DND-41 (cell line): ENCODE measurements at regions not wholly inside any gene's neighbourhood (a gene's known extent, or its start where the extent isn't known, plus 50 kb on each side); places are given as distances from the start of the nearest gene placed in this dataset.

Source experiments
- ATAC-seq: fragments of 200-7000 bp; cut with Tn5 transposase; 3 replicates; pipeline ENCODE4 v1.9.1; 2021; ENCODE audit warnings: low read depth; ENCODE audit not compliant: insufficient read depth
- DNase-seq: peaks from one replicate; pipeline ENCODE4 v3.0.0-alpha.2; 2020
- H2AFZ ChIP-seq: 2 replicates; pipeline ENCODE4 v1.6.0; 2012; ENCODE audit warnings: low read depth, low read length
- H3K27ac ChIP-seq: 2 replicates; pipeline ENCODE4 v1.5.1; 2012; ENCODE audit warnings: low read length, inconsistent platforms
- H3K27me3 ChIP-seq: fragments of 200-600 bp; sonication (generic); 2 replicates; pipeline ENCODE4 v1.6.0; 2012; ENCODE audit warnings: low read length, mild to moderate bottlenecking, inconsistent platforms; ENCODE audit not compliant: insufficient read depth, poor library complexity
- H3K36me3 ChIP-seq: 2 replicates; pipeline ENCODE4 v1.5.1; 2012; ENCODE audit warnings: low read length, inconsistent platforms; ENCODE audit not compliant: insufficient read depth
- H3K4me1 ChIP-seq: 2 replicates; pipeline ENCODE4 v1.5.1; 2012; ENCODE audit warnings: mild to moderate bottlenecking, low read length; ENCODE audit not compliant: insufficient read depth
- H3K4me2 ChIP-seq: 2 replicates; pipeline ENCODE4 v1.6.0; 2012; ENCODE audit warnings: mild to moderate bottlenecking, moderate library complexity, low read length, inconsistent platforms; ENCODE audit not compliant: insufficient read depth
- H3K4me3 ChIP-seq, 2 experiments: fragments of 200-600 bp in 1 of 2; shearing (Covaris generic) in 1 of 2; 2 replicates each; pipeline ENCODE4 v1.5.1; 2012 to 2016; ENCODE audit warnings: inconsistent platforms in 2 of 2, low read length in 2 of 2, mild to moderate bottlenecking in 2 of 2, low read depth in 1 of 2, moderate library complexity in 1 of 2
- H3K79me2 ChIP-seq: 2 replicates; pipeline ENCODE4 v1.6.0; 2012; ENCODE audit warnings: low read length, inconsistent platforms; ENCODE audit not compliant: insufficient read depth
- H3K9ac ChIP-seq: 2 replicates; pipeline ENCODE4 v1.6.0; 2012; ENCODE audit warnings: low read depth, mild to moderate bottlenecking, inconsistent platforms, low read length, moderate library complexity
- H3K9me3 ChIP-seq: 2 replicates; pipeline ENCODE4 v1.5.1; 2012; ENCODE audit warnings: low read length, moderate library complexity, mild to moderate bottlenecking, inconsistent platforms; ENCODE audit not compliant: insufficient read depth, severe bottlenecking
- H4K20me1 ChIP-seq: 2 replicates; pipeline ENCODE4 v1.6.0; 2012; ENCODE audit warnings: low read length; ENCODE audit not compliant: insufficient read depth
- EZH2 ChIP-seq: IDR thresholded peaks from 3 replicates; pipeline ENCODE4 v1.6.1; 2012; ENCODE audit warnings: borderline replicate concordance, low read depth, mild to moderate bottlenecking, moderate library complexity, low read length, inconsistent platforms; ENCODE audit not compliant: severe bottlenecking
- TF ChIP-seq, protein P1 (sequence below): IDR thresholded peaks from 2 replicates; pipeline ENCODE4 v1.5.1; 2012; ENCODE audit warnings: borderline replicate concordance, low read length, moderate library complexity, mild to moderate bottlenecking; ENCODE audit not compliant: poor library complexity, severe bottlenecking; ENCODE audit errors: extremely low read depth

DNA sequence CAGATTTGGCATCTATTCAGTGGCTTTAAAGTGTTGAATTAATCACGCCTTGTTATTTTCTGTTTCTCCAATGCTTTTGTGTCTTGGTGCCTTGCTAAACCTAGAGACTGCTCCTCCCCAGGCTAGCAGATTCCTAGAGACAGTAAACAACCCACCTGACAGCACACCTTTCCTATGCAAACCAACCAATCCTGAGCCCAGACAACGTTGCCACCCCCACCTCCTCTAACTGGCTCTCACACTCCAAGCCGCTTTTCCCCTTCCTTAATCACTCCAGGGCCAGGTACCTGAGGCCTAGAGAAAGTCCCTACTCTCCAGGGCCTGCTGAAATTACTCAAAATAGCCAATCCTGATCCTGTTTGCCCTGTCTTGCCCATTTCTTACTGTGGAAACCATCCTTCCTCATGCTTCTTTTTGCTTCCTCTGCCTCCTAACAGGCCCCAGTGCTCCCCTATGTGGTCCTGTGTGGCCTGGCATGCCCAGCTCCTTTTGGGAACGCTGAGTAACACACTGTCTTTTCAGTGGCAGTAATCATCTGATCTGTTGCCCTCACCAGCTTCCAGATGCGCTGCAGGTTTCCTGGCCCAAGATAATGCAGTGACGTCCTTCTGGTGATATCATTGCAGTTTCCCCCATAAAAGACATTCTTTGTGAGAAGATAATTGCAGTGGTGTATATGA, 53.4 kb downstream of the GAS1 start:
- H3K9me3 ChIP-seq: no peaks in the 10 kb centered on the region
- H3K27ac ChIP-seq: no peak overlapping the region
- H3K9ac ChIP-seq: no peak overlapping the region
- no peak overlapping the region for H3K4me2 ChIP-seq
- TF ChIP-seq, protein P1, sequence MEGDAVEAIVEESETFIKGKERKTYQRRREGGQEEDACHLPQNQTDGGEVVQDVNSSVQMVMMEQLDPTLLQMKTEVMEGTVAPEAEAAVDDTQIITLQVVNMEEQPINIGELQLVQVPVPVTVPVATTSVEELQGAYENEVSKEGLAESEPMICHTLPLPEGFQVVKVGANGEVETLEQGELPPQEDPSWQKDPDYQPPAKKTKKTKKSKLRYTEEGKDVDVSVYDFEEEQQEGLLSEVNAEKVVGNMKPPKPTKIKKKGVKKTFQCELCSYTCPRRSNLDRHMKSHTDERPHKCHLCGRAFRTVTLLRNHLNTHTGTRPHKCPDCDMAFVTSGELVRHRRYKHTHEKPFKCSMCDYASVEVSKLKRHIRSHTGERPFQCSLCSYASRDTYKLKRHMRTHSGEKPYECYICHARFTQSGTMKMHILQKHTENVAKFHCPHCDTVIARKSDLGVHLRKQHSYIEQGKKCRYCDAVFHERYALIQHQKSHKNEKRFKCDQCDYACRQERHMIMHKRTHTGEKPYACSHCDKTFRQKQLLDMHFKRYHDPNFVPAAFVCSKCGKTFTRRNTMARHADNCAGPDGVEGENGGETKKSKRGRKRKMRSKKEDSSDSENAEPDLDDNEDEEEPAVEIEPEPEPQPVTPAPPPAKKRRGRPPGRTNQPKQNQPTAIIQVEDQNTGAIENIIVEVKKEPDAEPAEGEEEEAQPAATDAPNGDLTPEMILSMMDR: no peak
- TF ChIP-seq EZH2: no peak
- no peaks in the 10 kb centered on the region for H3K79me2 ChIP-seq
- no peak overlapping the region for H2AFZ ChIP-seq
- H3K27me3 ChIP-seq: no peaks in the 10 kb centered on the region
- ATAC-seq (no peak), DNase-seq (no peak)
- H3K36me3 ChIP-seq: no peaks in the 10 kb centered on the region
- H4K20me1 ChIP-seq: no peaks in the 10 kb centered on the region
- H3K4me1 ChIP-seq: no peaks in the 10 kb centered on the region
- H3K4me3 ChIP-seq: no peak overlapping the region

DNA sequence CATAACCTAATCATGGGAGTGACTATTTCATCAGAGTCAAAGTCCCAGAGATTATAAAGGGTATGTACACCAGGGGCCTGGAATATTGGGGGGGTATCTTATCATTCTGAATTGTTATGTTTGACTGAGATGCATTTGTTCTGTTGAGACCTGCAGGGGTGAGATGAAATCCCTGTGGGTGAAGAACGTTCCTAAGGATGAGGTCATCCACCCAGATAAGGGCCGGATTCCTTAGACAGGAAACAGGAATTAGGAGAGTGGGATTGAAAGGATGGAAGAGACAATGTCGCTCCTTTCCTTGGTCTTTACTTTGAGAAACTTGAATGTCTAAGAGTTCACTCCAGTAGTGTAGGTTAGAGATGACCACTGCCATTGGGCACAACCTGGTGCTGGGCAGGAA, 54.7 kb downstream of the GAS1 start:
- H3K27me3 ChIP-seq: no peaks in the 10 kb centered on the region
- no peak overlapping the region for H3K4me2 ChIP-seq
- ATAC-seq: no peak
- no peaks in the 10 kb centered on the region for H3K36me3 ChIP-seq
- no peaks in the 10 kb centered on the region for H4K20me1 ChIP-seq
- no peaks in the 10 kb centered on the region for H3K79me2 ChIP-seq
- no peaks in the 10 kb centered on the region for H3K9me3 ChIP-seq
- no peak for DNase-seq
- no peak overlapping the region for H2AFZ ChIP-seq
- no peak for TF ChIP-seq EZH2
- TF ChIP-seq, protein P1: no peak
- no peak overlapping the region for H3K9ac ChIP-seq
- H3K4me1 ChIP-seq: no peaks in the 10 kb centered on the region
- H3K27ac ChIP-seq: no peak overlapping the region
- H3K4me3 ChIP-seq: no peak overlapping the region

DNA sequence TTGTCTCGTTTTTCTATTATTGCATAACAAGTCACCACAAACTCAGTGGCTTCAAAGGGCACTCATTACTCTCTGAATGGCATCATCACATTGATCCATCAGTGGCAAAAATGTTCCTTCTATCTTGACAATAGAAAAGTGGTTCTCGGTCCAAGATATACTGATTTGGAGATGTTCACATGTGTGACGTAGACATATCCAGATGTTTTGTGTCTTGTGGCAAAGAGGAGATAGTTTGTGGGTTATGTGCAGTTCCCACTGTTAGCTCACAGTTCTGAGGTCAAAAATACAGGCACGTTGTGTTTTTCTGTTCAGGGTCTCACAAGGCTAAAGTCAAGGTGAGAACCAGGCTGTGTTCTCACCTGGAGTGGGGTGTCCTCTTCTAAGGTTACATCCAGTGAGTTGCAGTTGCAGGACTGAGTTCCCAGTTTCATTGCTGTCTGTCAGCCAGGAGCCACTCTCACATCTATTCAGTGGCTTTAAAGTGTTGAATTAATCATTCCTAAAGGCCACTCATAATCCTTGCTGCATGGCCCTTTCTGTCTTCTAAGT, 55.3 kb downstream of the GAS1 start:
- Histone ChIP-seq H3K27me3 (no peaks in the 10 kb centered on the region), H4K20me1 (no peaks in the 10 kb centered on the region), H3K4me1 (no peaks in the 10 kb centered on the region), H3K4me2 (no peak overlapping the region), H3K79me2 (no peaks in the 10 kb centered on the region), H3K9ac (no peak overlapping the region), H3K4me3 (no peak overlapping the region), H2AFZ (no peak overlapping the region), H3K36me3 (no peaks in the 10 kb centered on the region), H3K27ac (no peak overlapping the region), H3K9me3 (no peaks in the 10 kb centered on the region)
- DNase-seq (no peak), ATAC-seq (no peak)
- no peak for TF ChIP-seq EZH2
- TF ChIP-seq, protein P1: no peak

DNA sequence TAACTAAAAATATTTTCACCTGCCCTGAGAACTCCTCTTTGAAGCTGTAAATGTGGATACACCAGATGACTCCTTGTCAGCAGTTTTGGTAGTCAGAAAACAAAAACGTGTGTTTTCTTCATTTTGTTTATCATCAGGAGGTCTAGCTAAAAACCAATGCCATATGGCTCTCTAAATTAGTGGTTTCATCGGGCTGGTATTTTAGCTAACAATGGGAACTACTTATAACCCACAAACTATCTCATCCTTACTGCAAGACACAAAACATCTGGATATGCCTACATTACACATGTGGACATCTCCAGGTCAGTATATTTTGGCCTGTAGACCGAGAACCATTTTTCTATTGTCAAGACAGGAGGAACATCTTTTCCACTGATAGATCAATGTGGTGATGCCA, 56.2 kb downstream of the GAS1 start:
- H3K4me2 ChIP-seq: no peak overlapping the region
- no peak overlapping the region for H3K9ac ChIP-seq
- H2AFZ ChIP-seq: no peak overlapping the region
- H3K79me2 ChIP-seq: no peaks in the 10 kb centered on the region
- TF ChIP-seq, protein P1: no peak
- TF ChIP-seq EZH2: no peak
- no peak overlapping the region for H3K4me3 ChIP-seq
- no peak for ATAC-seq
- no peaks in the 10 kb centered on the region for H3K27me3 ChIP-seq
- H3K9me3 ChIP-seq: no peaks in the 10 kb centered on the region
- H3K27ac ChIP-seq: no peak overlapping the region
- no peaks in the 10 kb centered on the region for H3K36me3 ChIP-seq
- H4K20me1 ChIP-seq: no peaks in the 10 kb centered on the region
- no peak for DNase-seq
- H3K4me1 ChIP-seq: no peaks in the 10 kb centered on the region
